Activated CD8-positive, alpha-beta T cell treated with anti-CD3 and anti-CD28 coated beads for 36 hours (primary cell): ENCODE measurements at regions not wholly inside any gene's neighbourhood (a gene's known extent, or its start where the extent isn't known, plus 50 kb on each side); places are given as distances from the start of the nearest gene placed in this dataset.

Experiments used
- ATAC-seq: fragments of 200-7000 bp; cut with Tn5 transposase; one replicate; pipeline ENCODE4 v1.10.0; 2021; ENCODE audit warnings: mild to moderate bottlenecking, moderate library complexity
- CTCF ChIA-PET: fragments of 350-600 bp; sonication (Branson Sonifier 250); formaldehyde crosslinking; loops from one replicate; lab custom pipeline; 2021; ENCODE audit warnings: antibody characterized with exemption; lab: Charles Lee
- POLR2A ChIA-PET: fragments of 350-600 bp; sonication (Branson Sonifier 250); formaldehyde crosslinking; loops from one replicate; lab custom pipeline; 2021; ENCODE audit warnings: antibody characterized with exemption; lab: Charles Lee
- DNase-seq: peaks from one replicate; pipeline ENCODE4 v3.0.0-alpha.2; 2020
- H3K27ac Mint-ChIP-seq: one replicate; pipeline ENCODE4 v1.8.0; 2021; ENCODE audit warnings: mild to moderate bottlenecking, mixed read lengths
- H3K27me3 Mint-ChIP-seq: one replicate; pipeline ENCODE4 v1.8.0; 2021; ENCODE audit warnings: mixed read lengths
- H3K36me3 Mint-ChIP-seq: one replicate; pipeline ENCODE4 v1.8.0; 2021; ENCODE audit warnings: low read depth, mixed read lengths
- H3K4me1 Mint-ChIP-seq: one replicate; pipeline ENCODE4 v1.8.0; 2021; ENCODE audit warnings: low read depth, mixed read lengths
- H3K4me3 Mint-ChIP-seq: one replicate; pipeline ENCODE4 v1.8.0; 2021; ENCODE audit warnings: mild to moderate bottlenecking, moderate library complexity, mixed read lengths
- H3K9me3 Mint-ChIP-seq: one replicate; pipeline ENCODE4 v1.8.0; 2021; ENCODE audit warnings: mixed read lengths
- intact Hi-C: fragments of 100-400 bp; cut with micrococcal nuclease; formaldehyde crosslinking; loops from one replicate; pipeline ENCODE4 v1.10.0; 2022
- TF ChIP-seq, protein P1 (sequence below): fragments of 200-600 bp; IDR thresholded peaks from one replicate; pipeline ENCODE4 v1.8.0; 2022; ENCODE audit warnings: antibody characterized with exemption, mild to moderate bottlenecking

DNA sequence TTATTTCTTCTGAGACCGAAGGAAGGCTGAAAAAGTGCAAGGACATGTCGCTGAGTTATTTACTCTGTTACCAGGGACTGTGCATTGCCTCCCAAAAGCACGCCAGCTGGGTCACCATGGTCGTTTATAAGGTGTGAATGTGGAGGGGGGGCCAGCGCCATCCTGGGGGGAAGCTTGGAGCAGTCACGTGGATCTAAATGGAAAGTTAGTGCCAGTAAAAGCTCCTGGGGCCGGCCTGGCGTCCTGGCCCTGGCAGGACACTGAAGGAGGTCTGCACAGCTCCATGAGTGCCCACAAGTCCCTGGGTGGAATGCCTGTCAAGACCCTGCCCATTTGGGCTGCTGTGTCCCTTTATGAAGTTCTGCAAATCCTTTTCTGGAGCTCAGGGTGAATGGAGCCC is 82.6 kb downstream of the C16orf95 start:
- TF ChIP-seq, protein P1, sequence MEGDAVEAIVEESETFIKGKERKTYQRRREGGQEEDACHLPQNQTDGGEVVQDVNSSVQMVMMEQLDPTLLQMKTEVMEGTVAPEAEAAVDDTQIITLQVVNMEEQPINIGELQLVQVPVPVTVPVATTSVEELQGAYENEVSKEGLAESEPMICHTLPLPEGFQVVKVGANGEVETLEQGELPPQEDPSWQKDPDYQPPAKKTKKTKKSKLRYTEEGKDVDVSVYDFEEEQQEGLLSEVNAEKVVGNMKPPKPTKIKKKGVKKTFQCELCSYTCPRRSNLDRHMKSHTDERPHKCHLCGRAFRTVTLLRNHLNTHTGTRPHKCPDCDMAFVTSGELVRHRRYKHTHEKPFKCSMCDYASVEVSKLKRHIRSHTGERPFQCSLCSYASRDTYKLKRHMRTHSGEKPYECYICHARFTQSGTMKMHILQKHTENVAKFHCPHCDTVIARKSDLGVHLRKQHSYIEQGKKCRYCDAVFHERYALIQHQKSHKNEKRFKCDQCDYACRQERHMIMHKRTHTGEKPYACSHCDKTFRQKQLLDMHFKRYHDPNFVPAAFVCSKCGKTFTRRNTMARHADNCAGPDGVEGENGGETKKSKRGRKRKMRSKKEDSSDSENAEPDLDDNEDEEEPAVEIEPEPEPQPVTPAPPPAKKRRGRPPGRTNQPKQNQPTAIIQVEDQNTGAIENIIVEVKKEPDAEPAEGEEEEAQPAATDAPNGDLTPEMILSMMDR = no peak
- CTCF ChIA-PET = interaction anchor here (1.1 kb wide), 1 partner anchor 32 kb away, joined by 4 read pairs; no protein-coding TSS in a partner anchor

DNA sequence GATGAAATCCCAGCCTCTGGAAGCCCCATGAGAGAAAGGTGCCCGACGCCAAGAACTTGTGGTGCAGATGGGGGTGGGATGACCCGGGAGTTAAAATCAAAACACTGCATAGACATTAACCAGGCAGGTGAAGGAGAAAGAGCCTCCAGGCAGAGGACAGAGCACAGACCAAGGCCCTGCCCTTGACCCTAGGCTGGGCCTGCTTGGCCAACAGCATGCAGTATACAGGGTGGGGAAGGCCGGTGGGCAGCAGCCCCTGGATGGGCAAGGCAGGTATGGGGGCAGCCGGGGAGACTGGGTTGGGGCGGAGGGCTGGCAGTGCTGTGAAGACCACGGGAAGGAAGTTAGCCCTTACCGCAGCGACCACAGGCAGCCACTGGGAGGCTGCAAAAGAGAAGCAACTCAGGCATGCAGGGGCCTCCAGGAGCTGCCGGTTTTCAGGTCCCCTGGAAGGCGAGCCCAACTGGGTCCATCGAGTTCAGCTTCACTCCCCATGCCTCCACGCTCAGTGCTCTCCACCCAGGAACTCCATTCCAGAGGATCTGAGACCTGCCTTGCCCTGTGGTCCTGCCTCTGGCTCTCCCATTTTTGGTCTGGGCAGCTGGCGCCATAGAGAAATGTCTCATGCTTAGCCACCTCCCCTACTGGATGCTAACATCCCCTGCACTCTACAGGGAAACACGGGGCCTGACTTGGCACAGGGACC is 81.2 kb downstream of the C16orf95 start:
- intact Hi-C loops = no loop called here
- Mint-ChIP-seq H3K36me3 (no peaks in the 10 kb centered on the region), H3K9me3 (no peaks in the 10 kb centered on the region), H3K27ac (no peak overlapping the region), H3K27me3 (peaks cover 12% of the 10 kb centered on the region), H3K4me3 (no peak overlapping the region), H3K4me1 (peaks cover 12% of the 10 kb centered on the region)
- POLR2A ChIA-PET = no interaction called here
- peak; percentile 30 for ATAC-seq
- peak; percentile 29 for DNase-seq
- CTCF ChIA-PET = interaction anchor here (0.8 kb wide), 1 partner anchor 33 kb away, joined by 3 read pairs; no protein-coding TSS in a partner anchor
- TF ChIP-seq, protein P1 = no peak

More for the DNA sequence above, 82.6 kb downstream of the C16orf95 start:
- peaks cover 12% of the 10 kb centered on the region for H3K4me1 Mint-ChIP-seq
- no peaks in the 10 kb centered on the region for H3K9me3 Mint-ChIP-seq
- POLR2A ChIA-PET = no interaction called here
- H3K36me3 Mint-ChIP-seq = no peaks in the 10 kb centered on the region
- intact Hi-C loops = no loop called here
- no peak overlapping the region for H3K27ac Mint-ChIP-seq
- H3K4me3 Mint-ChIP-seq = no peak overlapping the region
- H3K27me3 Mint-ChIP-seq = peaks cover 12% of the 10 kb centered on the region
- DNase-seq (no peak), ATAC-seq (no peak)

DNA sequence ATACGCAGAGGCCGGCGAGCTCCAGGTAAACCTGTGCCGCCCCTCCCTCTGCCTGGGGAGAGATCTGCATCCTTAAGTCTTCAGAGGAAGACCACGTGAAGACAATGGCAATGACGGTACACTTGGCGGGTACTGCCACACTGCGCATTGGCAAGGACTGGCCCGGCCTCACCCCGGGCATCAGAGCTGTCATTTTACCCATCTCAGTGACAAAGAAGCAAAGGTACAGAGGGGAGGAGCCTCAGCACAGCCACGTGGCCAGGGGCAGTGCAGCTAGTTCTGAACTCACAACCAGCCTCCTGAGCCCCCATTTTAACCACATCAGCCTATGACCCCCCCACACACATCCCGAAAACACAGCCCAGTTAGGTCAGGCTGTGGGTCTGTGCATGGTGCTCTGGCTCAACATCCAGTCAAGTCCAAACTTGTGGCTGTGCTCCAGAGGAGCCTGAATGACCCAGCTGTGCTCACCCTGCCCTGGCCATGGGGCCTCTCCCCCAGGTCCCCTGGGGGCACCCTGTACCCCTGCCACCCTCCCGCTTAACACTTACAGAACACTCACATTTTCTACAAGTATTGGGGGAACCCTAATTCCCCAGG is 80.6 kb downstream of the C16orf95 start:
- intact Hi-C loops = no loop called here
- Mint-ChIP-seq H3K27ac (no peak overlapping the region), H3K4me3 (no peak overlapping the region), H3K27me3 (peaks cover 12% of the 10 kb centered on the region), H3K4me1 (peaks cover 12% of the 10 kb centered on the region), H3K9me3 (no peaks in the 10 kb centered on the region), H3K36me3 (no peaks in the 10 kb centered on the region)
- ChIA-PET CTCF (interaction anchor here (0.8 kb wide), 1 partner anchor 34 kb away, joined by 3 read pairs; no protein-coding TSS in a partner anchor), POLR2A (no interaction called here)
- TF ChIP-seq, protein P1 = no peak
- DNase-seq (no peak), ATAC-seq (peak; percentile 58)

DNA sequence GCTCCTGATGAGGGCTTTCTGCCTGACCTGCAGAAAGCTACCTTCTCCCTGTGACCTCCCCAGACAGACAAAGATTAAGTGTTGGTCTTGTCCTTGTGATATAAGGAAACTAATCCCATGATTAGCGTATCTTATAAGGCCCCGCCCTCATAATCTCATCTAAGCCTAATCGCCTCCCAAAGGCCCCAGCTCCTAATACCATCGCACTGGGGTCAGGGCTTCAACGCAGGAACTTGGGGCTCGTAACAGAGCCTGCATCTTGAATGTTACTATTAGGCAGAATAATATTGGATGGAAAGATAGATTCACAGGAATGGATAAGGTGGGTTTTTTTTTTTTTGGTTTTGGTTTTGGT is 78.9 kb downstream of the C16orf95 start:
- TF ChIP-seq, protein P1 = no peak
- ATAC-seq (no peak), DNase-seq (no peak)
- intact Hi-C loops = no loop called here
- no peaks in the 10 kb centered on the region for H3K36me3 Mint-ChIP-seq
- peaks cover 12% of the 10 kb centered on the region for H3K4me1 Mint-ChIP-seq
- no peak overlapping the region for H3K27ac Mint-ChIP-seq
- ChIA-PET CTCF (no interaction called here), POLR2A (no interaction called here)
- no peak overlapping the region for H3K4me3 Mint-ChIP-seq
- H3K9me3 Mint-ChIP-seq = no peaks in the 10 kb centered on the region
- H3K27me3 Mint-ChIP-seq = peaks cover 12% of the 10 kb centered on the region

DNA sequence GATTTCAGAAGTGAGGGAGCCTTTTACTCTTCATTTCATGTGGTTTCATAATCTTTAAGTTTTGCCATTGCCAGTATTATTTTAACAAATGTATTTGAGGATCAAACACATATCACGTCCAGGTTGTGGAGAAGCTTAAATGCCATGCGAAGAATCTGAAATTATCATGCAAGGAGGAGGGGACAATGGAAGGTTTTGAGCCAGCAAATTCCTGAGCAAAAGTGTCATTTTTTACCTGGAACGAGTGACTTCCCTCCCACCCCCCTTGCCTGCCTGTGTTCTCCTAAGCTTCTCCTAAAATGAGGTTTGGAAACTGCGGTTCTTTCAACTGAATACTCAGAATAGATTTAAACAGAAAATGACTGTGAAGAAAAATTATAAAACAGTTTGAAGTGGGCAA is 77.6 kb downstream of the C16orf95 start:
- TF ChIP-seq, protein P1 = no peak
- no peak overlapping the region for H3K27ac Mint-ChIP-seq
- no peaks in the 10 kb centered on the region for H3K9me3 Mint-ChIP-seq
- intact Hi-C loops = no loop called here
- DNase-seq (no peak), ATAC-seq (no peak)
- no peaks in the 10 kb centered on the region for H3K36me3 Mint-ChIP-seq
- POLR2A ChIA-PET = no interaction called here
- peaks cover 12% of the 10 kb centered on the region for H3K4me1 Mint-ChIP-seq
- CTCF ChIA-PET = no interaction called here
- H3K27me3 Mint-ChIP-seq = peaks cover 12% of the 10 kb centered on the region
- H3K4me3 Mint-ChIP-seq = no peak overlapping the region
